HG02981 (cell line): ENCODE measurements at regions not wholly inside any gene's neighbourhood (a gene's known extent, or its start where the extent isn't known, plus 50 kb on each side); places are given as distances from the start of the nearest gene placed in this dataset.
"Not testable (repeated sequence)": the region's sequence is repeated elsewhere in the genome, so short reads cannot be mapped to it uniquely, and the experiment has no call there.

ENCODE experiments used
- ATAC-seq: cut with Tn5 transposase; IDR thresholded peaks from one replicate; pipeline ENCODE4 v1.9.1; 2021; ENCODE audit warnings: mild to moderate bottlenecking, moderate library complexity; ENCODE audit not compliant: unreplicated experiment

GRCh38 chr2:155913356-155913755, 419.2 kb downstream of the NR4A2 start:
- ATAC-seq, result no peak

DNA sequence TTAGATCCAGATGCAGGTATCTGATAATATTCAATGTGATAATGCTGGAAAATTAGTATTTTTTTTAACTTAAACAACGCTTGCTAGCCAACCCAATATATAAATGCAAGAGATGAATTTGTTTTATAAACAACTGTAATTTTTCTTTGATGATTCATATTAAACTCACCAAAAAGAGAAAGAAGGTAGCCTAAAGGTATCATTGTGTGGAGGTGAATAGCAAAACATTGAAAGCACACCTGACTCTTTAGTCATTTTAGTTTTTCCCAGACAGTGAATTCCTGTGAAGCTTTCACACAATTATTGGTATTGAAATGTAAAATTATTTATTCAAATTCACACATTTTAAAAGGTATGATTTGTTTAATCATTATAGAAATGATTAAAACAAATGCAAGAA, 424.0 kb downstream of the NR4A2 start:
- no peak for ATAC-seq

- no peak for ATAC-seq
Observed at GRCh38 chr2:155907211-155907610, 425.3 kb downstream of the NR4A2 start.

- no peak for ATAC-seq
Observed at GRCh38 chr2:155905657-155906056, 426.9 kb downstream of the NR4A2 start.

DNA sequence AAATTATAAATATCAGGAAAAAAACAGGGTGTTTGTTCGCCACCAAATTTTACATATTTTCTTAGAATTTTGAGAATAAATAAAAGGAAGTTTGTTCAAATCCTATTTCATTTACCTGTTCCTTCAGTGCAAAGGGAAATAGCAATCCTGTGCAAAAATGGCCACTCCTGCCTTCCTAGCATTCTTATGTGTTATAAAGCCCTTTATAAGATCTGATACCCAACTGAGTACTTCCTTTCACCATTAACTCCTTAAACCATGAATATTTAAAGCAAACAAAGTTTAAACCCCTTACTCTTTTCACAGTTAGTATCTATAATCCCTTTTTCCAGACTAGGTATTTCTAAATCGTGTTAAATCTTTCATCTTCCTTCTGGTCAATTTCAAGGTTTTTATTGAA, 427.8 kb downstream of the NR4A2 start:
- ATAC-seq, result no peak

- no peak for ATAC-seq
Observed at GRCh38 chr2:155902635-155903034, 429.9 kb downstream of the NR4A2 start.

DNA sequence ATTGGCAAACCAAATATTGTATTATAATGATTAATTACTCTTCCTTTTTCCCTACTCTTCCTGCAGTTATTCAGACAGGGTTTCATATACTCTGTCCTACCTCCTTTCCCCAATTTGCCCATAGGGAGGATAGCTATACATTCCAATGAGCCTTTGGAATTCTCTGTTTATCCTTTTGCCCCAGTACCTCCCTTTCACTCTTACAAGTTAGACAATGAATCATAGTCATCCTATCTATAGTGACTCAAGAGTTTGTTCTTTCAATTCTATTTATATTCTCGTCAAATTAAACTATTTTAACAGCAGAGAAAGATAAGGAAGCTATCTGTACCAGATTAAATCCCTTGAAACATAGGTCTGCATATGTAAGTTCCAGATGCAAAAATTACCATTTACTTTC, 437.5 kb downstream of the NR4A2 start:
- no peak for ATAC-seq

GRCh38 chr2:155880382-155880781, 452.1 kb downstream of the NR4A2 start:
- ATAC-seq, result not testable (repeated sequence)

DNA sequence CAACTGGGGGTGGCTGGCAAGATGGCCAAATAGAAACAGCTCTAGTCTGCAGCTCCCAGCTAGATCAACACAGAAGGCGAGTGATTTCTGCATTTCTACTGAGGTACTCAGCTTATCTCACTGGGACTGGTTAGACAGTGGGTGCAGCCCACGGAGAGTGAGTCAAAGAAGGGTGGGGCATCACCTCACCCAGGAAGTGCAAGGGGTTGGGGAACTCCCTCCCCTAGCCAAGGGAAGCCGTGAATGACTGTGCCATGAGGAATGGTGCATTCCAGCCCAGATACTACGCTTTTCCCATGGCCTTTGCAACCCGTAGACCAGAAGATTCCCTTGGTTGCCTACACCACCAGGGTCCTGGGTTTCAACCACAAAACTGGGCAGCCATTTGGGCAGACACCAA, 452.6 kb downstream of the NR4A2 start:
- ATAC-seq, result not testable (repeated sequence)

- ATAC-seq, result no peak
Observed at GRCh38 chr2:155872396-155872795, 460.1 kb downstream of the NR4A2 start.

DNA sequence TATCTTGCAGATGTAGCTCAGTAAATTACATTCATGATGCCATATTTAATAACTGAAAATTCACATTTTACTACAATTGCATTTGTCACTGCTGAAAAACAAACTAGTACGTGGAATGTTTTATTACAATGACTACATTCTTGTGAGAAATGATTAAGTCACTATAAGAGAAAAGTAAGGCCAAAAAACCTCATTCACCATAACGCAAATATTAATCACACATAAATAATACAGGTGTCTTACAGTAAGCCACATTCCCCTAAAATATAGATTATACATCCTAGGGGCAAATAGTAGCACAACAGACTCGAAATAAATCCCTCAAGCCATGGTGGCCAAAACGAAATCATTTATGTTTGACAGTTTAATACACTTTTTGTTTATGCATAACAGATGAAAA, 460.6 kb downstream of the NR4A2 start:
- no peak for ATAC-seq

- no peak for ATAC-seq
Observed at GRCh38 chr2:155867564-155867963, 465.0 kb downstream of the NR4A2 start.

DNA sequence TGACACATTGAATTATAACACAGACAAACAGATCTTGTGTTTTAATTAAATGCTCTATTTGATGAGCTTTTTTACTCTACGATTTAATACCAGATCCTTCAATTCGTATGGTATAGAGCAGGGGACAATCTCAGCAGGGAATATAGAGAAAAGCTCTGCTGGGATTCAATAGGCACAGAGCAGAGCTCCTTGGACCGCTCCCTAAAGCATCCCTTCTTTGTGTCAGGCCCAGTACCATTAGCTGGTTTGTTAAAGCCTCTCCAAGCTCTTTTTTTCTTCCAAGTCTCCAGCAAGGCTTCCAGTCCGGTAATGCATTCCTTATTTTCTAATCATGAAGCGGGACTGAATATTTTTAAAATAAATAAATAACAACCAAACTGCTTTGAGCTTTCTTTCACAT, 466.0 kb downstream of the NR4A2 start:
- no peak for ATAC-seq

DNA sequence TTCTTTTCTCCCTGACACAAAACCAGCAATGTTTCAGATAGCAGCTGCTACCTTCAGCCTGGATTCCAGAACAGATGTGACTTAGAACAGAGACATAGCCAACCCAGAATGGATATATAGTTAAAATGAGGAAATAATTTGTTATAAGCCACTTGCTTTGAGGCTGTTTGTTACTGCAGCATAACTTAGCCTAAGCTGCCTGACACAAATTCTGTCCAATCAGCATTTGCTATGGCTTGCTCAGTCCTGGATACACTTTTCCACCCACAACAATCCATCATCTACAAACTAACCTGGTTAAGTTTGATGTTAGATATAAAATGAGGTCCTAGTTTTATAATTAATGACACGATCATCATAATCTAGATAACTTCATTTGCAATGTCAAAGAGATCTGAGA, 480.4 kb downstream of the NR4A2 start:
- no peak for ATAC-seq

GRCh38 chr2:155846259-155846658, 486.3 kb downstream of the NR4A2 start:
- no peak for ATAC-seq

GRCh38 chr2:155844461-155844860, 488.1 kb downstream of the NR4A2 start:
- no peak for ATAC-seq

- no peak for ATAC-seq
Observed at GRCh38 chr2:155842103-155842502, 490.4 kb downstream of the NR4A2 start.

DNA sequence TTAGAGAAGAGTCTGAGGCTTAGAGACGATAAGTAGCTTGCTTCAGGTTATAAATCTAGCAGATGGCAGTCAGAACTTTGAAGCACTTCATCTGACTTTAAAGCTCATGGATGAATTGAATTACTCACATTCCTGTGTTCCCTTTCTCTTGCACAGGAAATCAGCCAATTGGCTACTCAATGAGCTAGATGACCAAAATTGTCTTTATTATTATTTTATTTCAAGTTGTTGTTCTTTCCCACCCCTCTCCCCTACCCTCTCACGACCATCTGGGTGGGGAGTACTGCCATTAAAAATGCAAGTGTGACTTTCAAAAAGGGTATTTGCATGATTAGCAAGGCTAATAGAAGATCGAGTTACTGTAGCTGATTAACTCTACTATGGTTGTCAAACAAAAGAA, 491.1 kb downstream of the NR4A2 start:
- ATAC-seq, result no peak

DNA sequence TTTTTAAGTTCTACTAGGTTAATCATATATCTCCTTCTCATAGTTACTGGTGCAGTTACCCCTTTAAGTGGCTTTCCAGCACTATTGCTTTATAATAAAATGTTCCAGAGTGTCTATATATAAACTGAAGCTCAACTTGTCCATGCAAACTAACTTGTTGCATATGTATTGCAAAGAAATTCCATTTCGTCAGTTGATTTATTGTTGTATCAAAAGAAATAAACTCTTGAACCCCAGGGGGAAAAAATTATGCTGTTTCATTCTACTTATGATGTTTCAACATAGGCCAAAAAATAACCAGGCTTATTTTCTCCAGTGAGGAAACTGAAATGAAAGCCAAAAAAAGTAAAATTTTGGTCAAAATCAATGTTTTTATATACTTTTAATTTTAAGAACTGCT, 491.9 kb downstream of the NR4A2 start:
- ATAC-seq, result no peak

GRCh38 chr2:155839991-155840390, 492.5 kb downstream of the NR4A2 start:
- ATAC-seq, result no peak

- ATAC-seq, result no peak
Observed at GRCh38 chr2:155839436-155839835, 493.1 kb downstream of the NR4A2 start.

GRCh38 chr2:155836439-155836838, 496.1 kb downstream of the NR4A2 start:
- no peak for ATAC-seq

DNA sequence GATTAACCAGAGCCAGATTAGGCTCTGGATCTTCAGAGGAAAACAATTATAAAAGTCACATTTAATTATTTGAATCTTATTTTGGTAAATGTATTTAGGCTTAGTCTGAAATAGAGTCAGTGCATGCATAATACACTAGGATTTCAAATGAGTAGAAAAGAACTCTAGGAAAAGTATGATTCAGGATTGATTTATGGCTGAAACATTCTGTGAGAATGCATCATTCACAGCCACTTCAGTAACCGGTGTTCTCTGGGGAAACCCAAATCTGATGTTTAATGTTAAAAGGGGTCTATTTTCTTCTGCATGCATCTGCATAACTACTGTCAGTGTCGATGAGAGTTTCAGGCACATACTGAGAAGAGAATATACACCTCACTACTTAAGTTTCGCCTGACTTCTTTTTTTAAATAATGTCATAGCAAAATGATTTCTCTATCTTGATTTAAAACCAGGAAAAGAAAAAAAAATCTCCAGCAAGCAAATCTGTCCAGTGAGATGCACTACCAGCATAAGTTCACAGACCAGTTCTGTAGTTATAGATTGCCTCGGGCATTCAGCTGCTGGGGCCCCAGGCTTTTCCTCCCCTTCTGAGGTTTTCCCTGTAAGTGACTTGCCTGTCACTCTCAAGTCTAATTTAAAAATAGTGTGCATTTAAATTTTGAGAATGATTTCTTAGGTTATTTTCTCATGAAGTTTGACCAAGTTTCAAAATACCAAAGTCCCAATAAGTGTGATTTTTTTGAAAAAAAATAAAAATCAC, 501.5 kb downstream of the NR4A2 start:
- no peak for ATAC-seq
